HuH-7 (cell line): ENCODE measurements at regions not wholly inside any gene's neighbourhood (a gene's known extent, or its start where the extent isn't known, plus 50 kb on each side); places are given as distances from the start of the nearest gene placed in this dataset.

ENCODE experiments used
- DNase-seq: peaks from one replicate; pipeline ENCODE4 v3.0.0; 2011; ENCODE audit warnings: low spot score

GRCh38 chr1:233520261-233521191, 93.4 kb upstream of the KCNK1 start:
- no peak for DNase-seq

DNA sequence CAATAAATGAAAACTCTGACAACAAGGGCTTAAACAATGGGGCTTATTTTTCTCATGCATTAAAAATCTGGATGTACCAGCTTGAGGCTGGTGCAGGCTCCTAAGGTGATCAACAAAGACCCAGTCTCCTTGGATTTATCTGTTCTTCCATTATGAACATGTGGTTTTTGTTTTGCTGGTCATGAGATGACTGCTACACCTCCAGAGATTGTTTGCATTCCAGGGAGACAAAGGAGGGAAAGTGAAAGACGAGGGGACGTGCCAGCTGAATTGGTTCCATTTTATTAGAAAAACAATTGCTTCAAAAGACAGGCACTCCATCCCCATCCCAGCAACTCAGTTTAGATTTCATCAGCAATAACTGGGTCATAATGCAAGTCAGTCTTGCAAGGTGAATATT, 90.9 kb upstream of the KCNK1 start:
- DNase-seq, result no peak

DNA sequence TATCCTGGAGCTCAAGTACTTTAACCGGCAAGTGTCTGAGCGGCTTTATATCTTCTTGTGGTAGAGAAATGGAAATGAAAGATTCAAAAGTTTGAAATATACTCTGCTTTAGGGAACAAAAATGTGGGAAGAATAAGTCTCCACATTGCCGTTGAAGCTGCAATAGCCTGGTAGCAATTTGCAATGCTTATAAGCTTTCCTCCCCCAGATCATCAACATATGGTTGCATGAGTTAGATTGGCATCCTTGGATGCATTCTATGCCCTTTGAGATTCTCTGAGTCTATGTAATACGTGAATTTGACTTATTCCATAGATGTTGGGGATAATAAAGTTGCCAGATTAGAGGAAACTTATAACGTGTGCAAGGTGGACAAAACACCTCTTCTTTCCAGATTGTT, 86.1 kb upstream of the KCNK1 start:
- DNase-seq, result no peak

GRCh38 chr1:233530665-233531386, 83.1 kb upstream of the KCNK1 start:
- DNase-seq, result no peak

- DNase-seq, result no peak
Observed at GRCh38 chr1:233540816-233541215, 73.1 kb upstream of the KCNK1 start.

GRCh38 chr1:233543338-233544255, 70.3 kb upstream of the KCNK1 start:
- no peak for DNase-seq

GRCh38 chr1:233544304-233544703, 69.6 kb upstream of the KCNK1 start:
- no peak for DNase-seq

DNA sequence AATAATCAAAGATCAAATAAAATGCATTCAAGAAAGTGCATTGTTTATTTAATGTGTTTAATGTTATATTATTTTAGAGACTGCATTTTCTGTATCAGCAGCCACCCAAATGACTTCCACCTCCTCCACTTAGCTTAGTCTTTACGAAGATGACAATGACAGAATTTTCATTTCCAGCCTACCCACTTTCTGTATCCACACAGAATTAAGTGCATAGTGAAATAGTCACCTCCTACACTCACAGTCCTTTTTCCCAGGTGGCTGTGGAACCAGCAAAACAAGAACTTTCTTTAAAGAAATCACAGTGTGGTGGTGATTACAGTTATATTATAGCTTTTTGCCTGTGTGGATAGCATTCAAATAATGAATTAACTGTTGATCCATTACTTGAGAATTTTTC, 66.2 kb upstream of the KCNK1 start:
- DNase-seq, result no peak

DNA sequence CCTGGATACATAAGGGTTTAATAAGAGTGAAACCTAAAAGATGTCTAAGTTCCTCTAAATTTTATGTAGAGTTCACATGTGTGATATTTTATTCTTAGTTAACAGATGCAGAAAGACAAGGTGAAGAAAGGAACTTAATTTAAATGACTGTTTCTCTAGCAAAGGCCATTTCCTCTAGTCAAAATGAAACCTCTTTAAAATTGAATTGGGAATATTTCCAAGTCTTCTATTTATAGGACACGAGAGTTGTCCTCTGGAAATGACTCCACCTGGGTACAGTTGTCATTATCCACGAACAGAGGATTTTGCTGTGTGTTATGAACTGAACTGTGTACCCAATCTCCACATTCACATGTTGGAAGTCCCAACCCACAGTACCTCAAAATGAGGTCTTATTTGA, 64.5 kb upstream of the KCNK1 start:
- no peak for DNase-seq

DNA sequence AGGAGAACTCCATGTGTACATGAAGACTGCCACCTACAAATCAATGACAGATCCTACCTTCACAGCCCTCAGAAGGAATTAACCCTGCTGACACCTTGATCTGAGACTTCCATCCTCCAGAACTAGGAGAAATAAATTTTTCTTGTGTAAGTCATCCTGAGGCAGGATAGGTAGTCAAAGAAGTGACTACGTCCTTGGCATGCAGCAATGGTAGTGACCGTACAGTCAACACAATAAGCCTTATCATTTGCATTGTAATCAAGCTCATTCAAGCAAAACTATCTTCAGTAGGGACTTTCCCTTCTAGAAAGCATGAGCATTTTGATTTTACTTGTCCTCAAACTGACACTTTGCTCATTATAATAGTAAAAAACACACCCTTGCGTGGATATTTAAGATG, 64.0 kb upstream of the KCNK1 start:
- DNase-seq, result no peak

GRCh38 chr1:233554037-233554436, 59.9 kb upstream of the KCNK1 start:
- DNase-seq, result no peak

DNA sequence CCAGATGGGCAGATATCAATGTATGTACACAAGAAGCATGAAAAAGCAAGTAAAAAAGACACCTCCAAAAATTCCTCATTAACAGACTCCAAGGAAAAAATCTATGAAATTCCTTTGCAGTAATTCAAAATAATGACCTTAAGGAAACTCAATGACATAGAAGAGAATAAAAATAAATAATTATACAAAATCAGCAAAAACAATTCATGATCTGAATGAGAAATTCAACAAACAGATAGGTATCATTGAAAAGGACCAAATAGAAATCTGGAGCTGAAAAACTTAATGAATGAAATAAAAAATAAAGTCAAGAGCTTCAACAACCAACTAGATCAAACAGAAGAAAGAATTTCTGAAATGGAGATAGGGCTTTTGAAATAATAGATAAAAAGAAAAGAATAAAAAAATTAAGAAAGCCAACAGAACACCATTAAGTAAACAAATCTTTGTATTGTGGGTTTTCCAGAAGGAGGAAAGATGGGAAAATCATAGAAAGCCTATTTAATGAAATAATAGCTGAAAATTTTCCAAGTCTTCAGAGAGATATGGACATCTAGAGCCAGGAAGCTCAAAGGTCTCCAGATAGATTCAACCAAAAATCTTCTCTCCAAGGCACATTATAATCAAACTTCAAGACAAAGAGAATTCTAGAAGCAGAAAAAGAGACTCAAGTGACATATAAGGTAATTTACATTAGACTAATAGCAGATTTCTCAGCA, 52.0 kb upstream of the KCNK1 start:
- DNase-seq, result no peak
